A549 (cell line): ENCODE measurements at regions not wholly inside any gene's neighbourhood (a gene's known extent, or its start where the extent isn't known, plus 50 kb on each side); places are given as distances from the start of the nearest gene placed in this dataset.
A peak's percentile ranks its signal among the peaks of the same experiment; 100 is the strongest.

Source experiments
- ATAC-seq, 2 experiments: fragments of 200-7000 bp in 1 of 2; fragments of >200 bp in 1 of 2; cut with Nextera tagmentation in 1 of 2; cut with Tn5 transposase in 1 of 2; 3 replicates each; pipeline versions ENCODE4 v1.8.0 to v1.9.1; 2018 to 2020; ENCODE audit warnings: mild to moderate bottlenecking in 1 of 2, moderate library complexity in 1 of 2
- CTCF ChIA-PET: fragments of 300-600 bp; sonication (Branson Sonifier 250); formaldehyde crosslinking; extraction: SDS; loops from one replicate; lab custom pipeline; 2021; ENCODE audit warnings: antibody characterized with exemption, inconsistent platforms; lab: Yijun Ruan, JAX
- POLR2A ChIA-PET: fragments of 350-600 bp; formaldehyde crosslinking; extraction: SDS; loops from one replicate; lab custom pipeline; 2021; ENCODE audit warnings: antibody characterized with exemption, inconsistent platforms; lab: Yijun Ruan, JAX
- DNase-seq, 2 experiments: peaks; one replicate each; pipeline versions ENCODE4 v3.0.0 to v3.0.0-alpha.2; 2011 to 2016; ENCODE audit warnings: low read depth in 1 of 2, low spot score in 1 of 2
- FAIRE-seq: peaks from 2 replicates; lab custom pipeline; 2011; peaks lifted over from hg19 to GRCh38; lab: Jason Lieb, UNC
- H3K27ac ChIP-seq, 2 experiments: fragments of >200 bp; sonication (Bioruptor Twin); formaldehyde crosslinking; 3 replicates each; pipeline ENCODE4 v1.5.1; 2016 to 2017
- H3K4me1 ChIP-seq: fragments of >200 bp; sonication (Bioruptor Twin); formaldehyde crosslinking; 3 replicates; pipeline ENCODE4 v1.6.1; 2016
- H3K4me2 ChIP-seq: fragments of >200 bp; sonication (Bioruptor Twin); formaldehyde crosslinking; 3 replicates; pipeline ENCODE4 v1.6.1; 2016
- H3K4me3 ChIP-seq: fragments of >200 bp; sonication (Bioruptor Twin); formaldehyde crosslinking; 3 replicates; pipeline ENCODE4 v1.5.1; 2016
- H3K9me3 ChIP-seq: fragments of >200 bp; sonication (Bioruptor Twin); formaldehyde crosslinking; 3 replicates; pipeline ENCODE4 v1.6.1; 2016
- BHLHE40 ChIP-seq: IDR thresholded peaks from 2 replicates; pipeline ENCODE4 v1.6.1; 2012; ENCODE audit warnings: low read depth, low read length, inconsistent platforms
- CHD2 ChIP-seq: fragments of 150-350 bp; IDR thresholded peaks from 2 replicates; pipeline ENCODE4 v1.6.1; 2014; ENCODE audit warnings: low read length; ENCODE audit not compliant: partially characterized antibody
- EHMT2 ChIP-seq: fragments of 200-600 bp; sonication (generic); IDR thresholded peaks from 2 replicates; pipeline ENCODE4 v1.6.1; 2016; ENCODE audit warnings: antibody characterized with exemption, low read depth, mild to moderate bottlenecking, moderate library complexity
- FOXS1 ChIP-seq: fragments of 250-450 bp; sonication (Bioruptor Pico); IDR thresholded peaks from 2 replicates; pipeline ENCODE4 v1.5.0; 2020; ENCODE audit warnings: mild to moderate bottlenecking, moderate library complexity
- HEYL ChIP-seq: fragments of 250-450 bp; sonication (Bioruptor Pico); IDR thresholded peaks from 2 replicates; pipeline ENCODE4 v1.8.0; 2021; ENCODE audit warnings: mild to moderate bottlenecking, moderate library complexity
- MAFK ChIP-seq: fragments of 450-650 bp; IDR thresholded peaks from 2 replicates; pipeline ENCODE4 v1.6.1; 2014; ENCODE audit not compliant: partially characterized antibody
- MAZ ChIP-seq: fragments of 150-350 bp; IDR thresholded peaks from 2 replicates; pipeline ENCODE4 v1.6.1; 2014; ENCODE audit warnings: antibody characterized with exemption, low read depth, low read length, borderline replicate concordance
- NFE2L2 ChIP-seq: fragments of 150-350 bp; conservative IDR thresholded peaks from 2 replicates; pipeline ENCODE4 v1.6.1; 2014; ENCODE audit warnings: low read length
- PHF8 ChIP-seq: fragments of 200-600 bp; sonication (generic); IDR thresholded peaks from 2 replicates; pipeline ENCODE4 v1.6.1; 2016; ENCODE audit warnings: low read depth, mild to moderate bottlenecking, antibody characterized with exemption, moderate library complexity, borderline replicate concordance
- POLR2AphosphoS2 ChIP-seq: conservative IDR thresholded peaks from 2 replicates; pipeline ENCODE4 v1.6.1; 2012; ENCODE audit warnings: low read length, improper control_type of control experiment, inconsistent platforms
- RAD21 ChIP-seq, 2 experiments: fragments of >200 bp in 1 of 2; sonication (Bioruptor Twin) in 1 of 2; formaldehyde crosslinking in 1 of 2; IDR thresholded peaks in 1 of 2; conservative IDR thresholded peaks in 1 of 2; 2 replicates in 1 of 2; 3 replicates in 1 of 2; pipeline ENCODE4 v1.6.1; 2012 to 2018; ENCODE audit warnings: inconsistent platforms in 1 of 2
- RFX5 ChIP-seq: fragments of 450-650 bp; IDR thresholded peaks from 2 replicates; pipeline ENCODE4 v1.7.1; 2014; ENCODE audit warnings: antibody characterized with exemption, mild to moderate bottlenecking, moderate library complexity
- RNF2 ChIP-seq: fragments of 200-600 bp; sonication (generic); IDR thresholded peaks from 2 replicates; pipeline ENCODE4 v1.6.1; 2016; ENCODE audit warnings: low read depth, mild to moderate bottlenecking, antibody characterized with exemption, moderate library complexity, borderline replicate concordance
- SMC3 ChIP-seq: fragments of >200 bp; sonication (Bioruptor Twin); formaldehyde crosslinking; IDR thresholded peaks from 3 replicates; pipeline ENCODE4 v1.6.1; 2018; ENCODE audit warnings: inconsistent platforms
- TFCP2L1 ChIP-seq: fragments of 250-450 bp; sonication (Bioruptor Pico); IDR thresholded peaks from 2 replicates; pipeline ENCODE4 v1.5.0; 2021; ENCODE audit warnings: mild to moderate bottlenecking
- ZFP36 ChIP-seq: fragments of 450-650 bp; IDR thresholded peaks from 2 replicates; pipeline ENCODE4 v1.6.1; 2014; ENCODE audit warnings: borderline replicate concordance; ENCODE audit not compliant: partially characterized antibody
- WGBS: methylation state at CpG from one replicate; pipeline ENCODE4 v1.1.6; 2017; ENCODE audit errors: missing lambda C conversion rate; 5-methylcytosine and 5-hydroxymethylcytosine counted together
- TF ChIP-seq, protein P1 (sequence below): fragments of 250-450 bp; sonication (Bioruptor Pico); IDR thresholded peaks from 2 replicates; pipeline ENCODE4 v1.5.0; 2021; ENCODE audit warnings: mild to moderate bottlenecking, moderate library complexity, borderline replicate concordance
- TF ChIP-seq, protein P2 (sequence below): fragments of 450-650 bp; IDR thresholded peaks from 2 replicates; pipeline ENCODE4 v1.6.1; 2014; ENCODE audit warnings: antibody characterized with exemption
- TF ChIP-seq, protein P3 (sequence below): fragments of >200 bp; sonication (Bioruptor Twin); formaldehyde crosslinking; IDR thresholded peaks from 3 replicates; pipeline ENCODE4 v1.5.1; 2016
- TF ChIP-seq, protein P4 (sequence below): fragments of 200-600 bp; sonication (generic); IDR thresholded peaks from 2 replicates; pipeline ENCODE4 v1.6.1; 2016; ENCODE audit warnings: antibody characterized with exemption, mild to moderate bottlenecking, moderate library complexity

DNA sequence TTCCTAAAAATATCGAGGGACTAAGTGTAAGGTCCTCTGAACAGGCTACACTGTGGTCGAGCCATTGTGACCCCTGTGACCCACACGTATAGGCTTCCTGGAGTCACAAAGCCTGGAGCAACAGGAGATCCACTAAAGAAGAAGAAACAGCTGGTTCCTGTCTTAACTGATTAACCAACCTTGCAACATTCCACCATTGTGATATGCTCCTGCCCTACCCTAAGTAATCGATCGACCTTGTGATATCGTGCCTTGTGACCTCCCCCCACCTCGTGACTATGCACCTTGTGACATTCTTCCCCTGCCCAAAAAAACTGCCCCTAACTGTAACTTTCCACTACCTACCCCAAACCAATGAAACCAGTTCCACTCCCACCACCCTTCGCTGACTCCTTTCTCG, 304.6 kb upstream of the FAM78B start:
- TF ChIP-seq, protein P1, sequence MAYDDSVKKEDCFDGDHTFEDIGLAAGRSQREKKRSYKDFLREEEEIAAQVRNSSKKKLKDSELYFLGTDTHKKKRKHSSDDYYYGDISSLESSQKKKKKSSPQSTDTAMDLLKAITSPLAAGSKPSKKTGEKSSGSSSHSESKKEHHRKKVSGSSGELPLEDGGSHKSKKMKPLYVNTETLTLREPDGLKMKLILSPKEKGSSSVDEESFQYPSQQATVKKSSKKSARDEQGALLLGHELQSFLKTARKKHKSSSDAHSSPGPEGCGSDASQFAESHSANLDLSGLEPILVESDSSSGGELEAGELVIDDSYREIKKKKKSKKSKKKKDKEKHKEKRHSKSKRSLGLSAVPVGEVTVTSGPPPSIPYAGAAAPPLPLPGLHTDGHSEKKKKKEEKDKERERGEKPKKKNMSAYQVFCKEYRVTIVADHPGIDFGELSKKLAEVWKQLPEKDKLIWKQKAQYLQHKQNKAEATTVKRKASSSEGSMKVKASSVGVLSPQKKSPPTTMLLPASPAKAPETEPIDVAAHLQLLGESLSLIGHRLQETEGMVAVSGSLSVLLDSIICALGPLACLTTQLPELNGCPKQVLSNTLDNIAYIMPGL (CRISPR knock-in tag): no peak
- no peak for TF ChIP-seq PHF8
- TF ChIP-seq NFE2L2: no peak
- no peak for TF ChIP-seq RFX5
- TF ChIP-seq RNF2: no peak
- TF ChIP-seq, protein P2, sequence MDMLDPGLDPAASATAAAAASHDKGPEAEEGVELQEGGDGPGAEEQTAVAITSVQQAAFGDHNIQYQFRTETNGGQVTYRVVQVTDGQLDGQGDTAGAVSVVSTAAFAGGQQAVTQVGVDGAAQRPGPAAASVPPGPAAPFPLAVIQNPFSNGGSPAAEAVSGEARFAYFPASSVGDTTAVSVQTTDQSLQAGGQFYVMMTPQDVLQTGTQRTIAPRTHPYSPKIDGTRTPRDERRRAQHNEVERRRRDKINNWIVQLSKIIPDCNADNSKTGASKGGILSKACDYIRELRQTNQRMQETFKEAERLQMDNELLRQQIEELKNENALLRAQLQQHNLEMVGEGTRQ: no peak
- TF ChIP-seq FOXS1 (CRISPR knock-in tag): no peak
- no peak for TF ChIP-seq CHD2
- no peak for TF ChIP-seq HEYL
- no peak for TF ChIP-seq POLR2AphosphoS2
- no peak for TF ChIP-seq ZFP36
- TF ChIP-seq BHLHE40: no peak
- Histone ChIP-seq H3K9me3 (no peaks in the 10 kb centered on the region), H3K4me2 (no peak overlapping the region), H3K27ac (no peak overlapping the region), H3K4me3 (no peak overlapping the region), H3K4me1 (no peaks in the 10 kb centered on the region)
- ChIA-PET POLR2A (no interaction called here), CTCF (interaction anchor here (0.6 to 2.0 kb wide), 4 partner anchors 8 to 557 kb away, joined by 3 to 6 read pairs (median 4); no protein-coding TSS in a partner anchor)
- DNase-seq (no peak), ATAC-seq (no peak), FAIRE-seq (no peak)
- WGBS: 13% methylated on average over 9 of the region's 9 CpGs

DNA sequence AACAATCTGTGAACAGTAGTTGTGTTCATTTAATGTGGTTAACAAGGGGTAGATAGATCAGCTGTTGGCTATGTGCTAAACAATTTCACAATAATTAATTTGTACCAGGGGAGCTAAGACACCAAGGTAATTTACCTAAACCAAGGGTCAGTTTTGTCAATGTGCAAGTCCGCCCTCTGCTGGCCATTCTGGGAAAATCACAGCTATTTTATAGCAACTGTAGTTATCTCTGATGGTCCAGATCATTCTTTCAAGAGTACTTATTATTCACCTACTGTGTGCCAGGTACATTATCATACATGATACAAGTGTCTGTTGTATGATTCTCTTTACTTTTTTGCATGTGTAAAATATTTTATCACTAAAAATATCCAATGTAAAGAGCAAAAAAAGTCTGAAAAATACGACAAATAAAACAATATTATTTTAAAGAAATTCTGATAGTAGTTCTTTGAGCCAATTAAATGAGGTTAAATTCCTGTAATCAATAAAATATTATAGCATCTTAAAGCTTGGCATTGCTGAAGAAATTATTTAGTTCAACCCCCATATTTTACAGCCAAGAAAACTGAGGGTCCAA, 312.3 kb upstream of the FAM78B start:
- Histone ChIP-seq H3K9me3 (no peaks in the 10 kb centered on the region), H3K4me3 (no peak overlapping the region), H3K4me2 (no peak overlapping the region), H3K4me1 (no peaks in the 10 kb centered on the region), H3K27ac (no peak overlapping the region)
- FAIRE-seq (no peak), ATAC-seq (peak in 1 of 2 experiments; percentile 60; a peak in 2 of 6 replicates), DNase-seq (peak in 1 of 2 experiments; percentile 42)
- ChIA-PET CTCF (interaction anchor here (0.6 to 3.7 kb wide), 24 partner anchors 9 to 764 kb away, joined by 3 to 30 read pairs (median 3); no protein-coding TSS in a partner anchor), POLR2A (no interaction called here)
- 2% methylated on average over 2 of the region's 2 CpGs for WGBS
- TF ChIP-seq, protein P3, sequence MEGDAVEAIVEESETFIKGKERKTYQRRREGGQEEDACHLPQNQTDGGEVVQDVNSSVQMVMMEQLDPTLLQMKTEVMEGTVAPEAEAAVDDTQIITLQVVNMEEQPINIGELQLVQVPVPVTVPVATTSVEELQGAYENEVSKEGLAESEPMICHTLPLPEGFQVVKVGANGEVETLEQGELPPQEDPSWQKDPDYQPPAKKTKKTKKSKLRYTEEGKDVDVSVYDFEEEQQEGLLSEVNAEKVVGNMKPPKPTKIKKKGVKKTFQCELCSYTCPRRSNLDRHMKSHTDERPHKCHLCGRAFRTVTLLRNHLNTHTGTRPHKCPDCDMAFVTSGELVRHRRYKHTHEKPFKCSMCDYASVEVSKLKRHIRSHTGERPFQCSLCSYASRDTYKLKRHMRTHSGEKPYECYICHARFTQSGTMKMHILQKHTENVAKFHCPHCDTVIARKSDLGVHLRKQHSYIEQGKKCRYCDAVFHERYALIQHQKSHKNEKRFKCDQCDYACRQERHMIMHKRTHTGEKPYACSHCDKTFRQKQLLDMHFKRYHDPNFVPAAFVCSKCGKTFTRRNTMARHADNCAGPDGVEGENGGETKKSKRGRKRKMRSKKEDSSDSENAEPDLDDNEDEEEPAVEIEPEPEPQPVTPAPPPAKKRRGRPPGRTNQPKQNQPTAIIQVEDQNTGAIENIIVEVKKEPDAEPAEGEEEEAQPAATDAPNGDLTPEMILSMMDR: peak; percentile 80
- TF ChIP-seq SMC3 (peak; percentile 65), ZFP36 (no peak), RAD21 (conservative IDR thresholded peaks at IDR 0.05 in 1 of 2, IDR thresholded peaks at IDR 0.05 in 1 of 2) (peak; percentile 61 to 65)

DNA sequence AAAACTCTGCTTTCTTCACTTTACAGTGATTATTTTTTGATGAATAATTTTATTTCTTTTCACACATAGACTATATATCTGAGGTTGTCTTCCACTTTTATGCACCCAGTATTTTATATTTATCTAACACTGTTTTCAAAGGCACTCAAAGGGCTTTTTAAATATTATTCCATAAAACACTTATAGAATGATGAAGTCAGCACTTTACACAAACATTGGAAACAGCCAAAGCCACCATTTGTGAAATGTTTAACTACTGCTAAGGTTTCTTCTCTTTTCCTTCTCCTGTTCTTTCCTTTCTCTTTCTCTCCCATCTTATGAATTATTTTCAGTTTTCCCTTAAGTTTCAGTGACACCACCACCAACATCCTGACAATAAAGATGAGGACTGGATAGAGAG, 317.7 kb upstream of the FAM78B start:
- CTCF ChIA-PET: no interaction called here
- FAIRE-seq (no peak), ATAC-seq (no peak), DNase-seq (no peak)
- H3K27ac ChIP-seq: no peak overlapping the region
- H3K4me1 ChIP-seq: no peaks in the 10 kb centered on the region
- TF ChIP-seq MAZ (no peak), MAFK (peak; percentile 27), EHMT2 (no peak), TFCP2L1 (CRISPR knock-in tag) (no peak)
- TF ChIP-seq, protein P4, sequence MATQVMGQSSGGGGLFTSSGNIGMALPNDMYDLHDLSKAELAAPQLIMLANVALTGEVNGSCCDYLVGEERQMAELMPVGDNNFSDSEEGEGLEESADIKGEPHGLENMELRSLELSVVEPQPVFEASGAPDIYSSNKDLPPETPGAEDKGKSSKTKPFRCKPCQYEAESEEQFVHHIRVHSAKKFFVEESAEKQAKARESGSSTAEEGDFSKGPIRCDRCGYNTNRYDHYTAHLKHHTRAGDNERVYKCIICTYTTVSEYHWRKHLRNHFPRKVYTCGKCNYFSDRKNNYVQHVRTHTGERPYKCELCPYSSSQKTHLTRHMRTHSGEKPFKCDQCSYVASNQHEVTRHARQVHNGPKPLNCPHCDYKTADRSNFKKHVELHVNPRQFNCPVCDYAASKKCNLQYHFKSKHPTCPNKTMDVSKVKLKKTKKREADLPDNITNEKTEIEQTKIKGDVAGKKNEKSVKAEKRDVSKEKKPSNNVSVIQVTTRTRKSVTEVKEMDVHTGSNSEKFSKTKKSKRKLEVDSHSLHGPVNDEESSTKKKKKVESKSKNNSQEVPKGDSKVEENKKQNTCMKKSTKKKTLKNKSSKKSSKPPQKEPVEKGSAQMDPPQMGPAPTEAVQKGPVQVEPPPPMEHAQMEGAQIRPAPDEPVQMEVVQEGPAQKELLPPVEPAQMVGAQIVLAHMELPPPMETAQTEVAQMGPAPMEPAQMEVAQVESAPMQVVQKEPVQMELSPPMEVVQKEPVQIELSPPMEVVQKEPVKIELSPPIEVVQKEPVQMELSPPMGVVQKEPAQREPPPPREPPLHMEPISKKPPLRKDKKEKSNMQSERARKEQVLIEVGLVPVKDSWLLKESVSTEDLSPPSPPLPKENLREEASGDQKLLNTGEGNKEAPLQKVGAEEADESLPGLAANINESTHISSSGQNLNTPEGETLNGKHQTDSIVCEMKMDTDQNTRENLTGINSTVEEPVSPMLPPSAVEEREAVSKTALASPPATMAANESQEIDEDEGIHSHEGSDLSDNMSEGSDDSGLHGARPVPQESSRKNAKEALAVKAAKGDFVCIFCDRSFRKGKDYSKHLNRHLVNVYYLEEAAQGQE: no peak
- POLR2A ChIA-PET: no interaction called here
- no peaks in the 10 kb centered on the region for H3K9me3 ChIP-seq
- no peak overlapping the region for H3K4me2 ChIP-seq
- H3K4me3 ChIP-seq: no peak overlapping the region
